GM11168 (cell line): ENCODE measurements at regions not wholly inside any gene's neighbourhood (a gene's known extent, or its start where the extent isn't known, plus 50 kb on each side); places are given as distances from the start of the nearest gene placed in this dataset.
"Not testable (repeated sequence)": the region's sequence is repeated elsewhere in the genome, so short reads cannot be mapped to it uniquely, and the experiment has no call there.

Source experiments
- in situ Hi-C: fragments of 300-500 bp; cut with MboI; formaldehyde crosslinking; loops from one replicate; pipeline ENCODE4 v1.12.0; 2022; ENCODE audit warnings: low sequenced_read_pairs; ENCODE audit not compliant: unreplicated experiment

GRCh38 chr5:63141591-63141990, 563.0 kb downstream of the LRRC70 start:
- in situ Hi-C loops, result no loop called here

DNA sequence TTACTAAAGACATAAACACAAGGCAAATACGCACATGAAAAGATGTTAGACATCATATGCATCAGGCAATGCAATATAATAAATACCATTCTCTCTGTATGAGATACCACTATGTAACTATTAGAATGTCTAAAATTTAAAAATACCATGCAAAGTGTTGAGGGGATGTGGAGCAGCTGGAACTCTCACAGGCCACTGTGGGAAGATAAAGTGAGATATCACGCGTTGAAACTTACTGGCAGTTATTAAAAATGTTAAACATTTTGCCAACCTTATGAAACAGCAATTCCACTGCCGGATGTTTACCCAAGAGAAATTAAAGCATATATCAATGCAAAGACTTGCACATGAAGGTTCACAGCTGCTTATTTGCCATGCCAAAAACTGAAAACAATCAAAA, 556.7 kb downstream of the LRRC70 start:
- in situ Hi-C loops, result no loop called here

DNA sequence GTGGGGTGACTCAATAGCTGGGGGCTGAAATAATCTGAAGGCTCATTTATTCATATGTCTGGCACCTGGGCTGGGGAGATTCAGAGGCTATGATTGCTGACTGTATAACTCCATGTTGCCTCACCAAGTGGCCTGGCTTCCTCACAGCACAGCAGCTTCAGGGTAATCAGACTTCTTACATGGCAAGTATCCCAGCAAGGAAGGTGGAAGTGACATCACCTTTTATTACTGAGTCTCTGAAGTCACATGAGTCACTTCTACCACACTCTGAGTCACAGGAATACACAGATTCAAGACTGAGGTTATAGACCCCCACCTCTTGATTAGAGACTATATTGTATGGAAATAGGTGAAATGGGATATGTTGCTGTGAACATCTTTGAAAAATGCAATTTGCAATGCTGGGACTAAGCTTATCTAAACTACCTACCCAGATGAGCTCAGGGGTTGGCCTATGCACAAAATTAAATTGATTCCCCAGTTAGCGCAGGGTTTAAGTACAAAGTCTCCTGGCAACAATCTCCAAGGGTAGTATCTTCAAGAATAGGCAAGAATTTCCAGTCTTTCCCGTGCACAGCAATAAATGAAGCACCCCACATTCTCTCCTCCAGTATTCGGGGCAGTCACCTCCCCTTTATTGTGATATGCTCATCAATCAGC, 553.1 kb downstream of the LRRC70 start:
- in situ Hi-C loops, result no loop called here

DNA sequence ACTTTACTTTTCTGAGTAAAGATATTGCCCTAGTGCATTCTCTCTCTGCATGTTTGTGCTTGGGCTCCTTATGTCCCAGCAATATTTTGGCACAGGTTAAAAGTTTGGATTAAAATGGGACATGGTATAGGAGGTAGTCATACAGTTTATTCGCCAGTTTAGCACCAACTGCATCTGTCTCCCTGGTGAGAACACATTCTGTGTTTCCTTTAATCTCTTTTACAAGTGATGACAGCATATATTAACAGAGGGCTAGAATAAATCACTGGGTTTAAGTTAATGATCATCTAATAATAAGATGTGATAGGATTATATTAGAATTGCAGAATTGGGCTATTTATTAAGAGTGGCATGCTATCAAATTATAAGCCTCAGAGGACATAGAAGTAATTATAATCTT, 550.1 kb downstream of the LRRC70 start:
- in situ Hi-C loops, result no loop called here

DNA sequence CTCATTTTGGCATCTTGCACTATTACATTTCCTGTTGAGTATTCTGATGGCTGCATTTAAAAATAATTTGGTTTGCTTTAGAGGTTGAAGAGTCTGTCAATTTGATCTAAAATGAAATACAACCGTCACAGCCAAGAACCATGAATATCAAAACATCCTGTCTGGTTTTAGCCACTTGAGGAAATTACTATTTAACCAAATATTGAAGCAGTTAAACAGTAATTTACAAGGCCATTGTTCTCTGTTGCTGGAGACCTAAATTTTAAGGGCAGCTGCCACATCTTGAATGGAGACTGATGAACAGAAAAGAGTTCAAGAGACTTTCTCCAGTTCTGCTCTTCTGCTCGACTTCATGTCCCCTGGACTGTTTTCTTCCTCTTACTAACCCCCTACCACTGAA, 549.4 kb downstream of the LRRC70 start:
- in situ Hi-C loops, result no loop called here

GRCh38 chr5:63127054-63127453, 548.4 kb downstream of the LRRC70 start:
- in situ Hi-C loops, result no loop called here

- in situ Hi-C loops, result no loop called here
Measured at GRCh38 chr5:63125862-63126261, 547.2 kb downstream of the LRRC70 start.

- in situ Hi-C loops, result no loop called here
Measured at GRCh38 chr5:63125392-63125791, 546.8 kb downstream of the LRRC70 start.

GRCh38 chr5:63124266-63124665, 545.6 kb downstream of the LRRC70 start:
- in situ Hi-C loops, result no loop called here

- in situ Hi-C loops, result no loop called here
Measured at GRCh38 chr5:63121471-63121870, 542.9 kb downstream of the LRRC70 start.

DNA sequence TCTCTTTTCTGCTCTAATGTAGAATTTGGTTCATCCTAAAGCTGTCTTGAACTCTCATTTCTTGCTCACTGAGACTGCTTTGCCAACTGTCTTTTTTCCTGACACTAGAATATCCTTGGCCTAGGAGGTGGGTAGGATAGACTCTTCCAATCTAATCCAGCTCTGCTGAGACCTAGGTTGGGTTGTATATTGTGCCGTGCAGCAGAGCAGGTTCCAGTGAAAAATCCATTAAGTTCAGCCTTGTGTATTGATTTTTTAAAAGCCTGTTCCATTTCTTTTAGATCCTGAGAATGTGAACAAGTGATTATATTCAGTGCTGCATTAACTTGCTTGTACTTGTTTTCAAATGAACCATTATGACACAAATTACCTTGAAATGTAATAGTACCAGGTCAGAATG, 539.6 kb downstream of the LRRC70 start:
- in situ Hi-C loops, result no loop called here

DNA sequence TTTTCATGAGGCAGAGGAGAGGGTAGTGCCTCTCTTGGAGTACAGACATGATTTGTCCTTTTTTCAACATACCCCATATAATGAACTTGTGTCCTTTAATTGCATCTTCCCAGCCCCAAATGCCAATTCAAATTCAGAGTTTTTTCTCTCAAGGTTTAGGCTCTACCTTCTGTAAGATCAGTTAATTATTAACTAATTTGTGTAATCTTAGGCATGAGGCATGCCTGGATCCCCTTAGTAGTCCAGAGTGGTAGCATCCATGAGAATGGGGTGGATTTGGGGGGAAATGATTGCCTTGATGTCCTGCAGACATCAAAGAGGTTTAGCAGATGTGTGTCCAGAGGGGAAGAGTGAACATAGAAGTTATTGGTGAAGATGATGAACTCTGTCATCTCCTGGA, 533.3 kb downstream of the LRRC70 start:
- in situ Hi-C loops, result no loop called here

DNA sequence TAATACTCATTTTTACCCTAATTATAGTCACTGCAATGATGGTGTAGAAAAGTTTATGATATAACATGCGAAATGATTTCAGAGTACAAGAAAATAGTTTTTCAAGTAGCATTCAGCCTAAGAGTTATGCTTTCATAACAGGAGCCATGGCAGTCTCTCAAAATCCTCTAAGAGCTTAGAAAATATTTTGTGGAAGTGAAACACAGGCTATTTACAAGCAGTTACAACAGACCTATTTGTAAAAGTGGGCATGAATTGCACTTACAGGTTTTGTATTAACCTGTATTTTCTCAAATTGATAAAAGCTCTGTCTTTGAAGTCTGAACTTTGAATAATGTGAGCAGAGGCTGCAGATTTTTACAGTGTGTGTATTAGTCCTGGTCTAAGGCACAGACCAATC, 523.3 kb downstream of the LRRC70 start:
- in situ Hi-C loops, result no loop called here

DNA sequence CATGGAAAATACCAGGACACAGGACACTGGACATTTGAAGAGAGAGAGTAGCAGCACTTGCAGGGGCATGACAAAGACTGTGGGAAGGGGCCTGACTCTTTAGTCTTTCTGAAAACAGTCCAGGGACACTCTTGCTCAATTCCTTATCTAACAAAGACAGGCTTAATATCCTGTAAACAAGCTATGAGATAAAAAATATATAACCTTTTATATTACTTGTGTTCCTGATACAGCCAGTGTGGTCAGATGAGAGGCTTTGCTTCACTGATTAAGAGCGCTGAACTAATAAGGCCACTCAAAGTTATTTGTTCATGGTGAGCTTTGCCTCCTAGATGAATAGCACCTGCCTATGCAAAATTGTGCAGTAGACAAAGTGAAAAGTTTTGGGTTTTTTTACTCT, 518.7 kb downstream of the LRRC70 start:
- in situ Hi-C loops, result no loop called here

GRCh38 chr5:63094730-63095129, 516.1 kb downstream of the LRRC70 start:
- in situ Hi-C loops, result no loop called here

GRCh38 chr5:63089147-63089546, 510.5 kb downstream of the LRRC70 start:
- in situ Hi-C loops, result no loop called here

DNA sequence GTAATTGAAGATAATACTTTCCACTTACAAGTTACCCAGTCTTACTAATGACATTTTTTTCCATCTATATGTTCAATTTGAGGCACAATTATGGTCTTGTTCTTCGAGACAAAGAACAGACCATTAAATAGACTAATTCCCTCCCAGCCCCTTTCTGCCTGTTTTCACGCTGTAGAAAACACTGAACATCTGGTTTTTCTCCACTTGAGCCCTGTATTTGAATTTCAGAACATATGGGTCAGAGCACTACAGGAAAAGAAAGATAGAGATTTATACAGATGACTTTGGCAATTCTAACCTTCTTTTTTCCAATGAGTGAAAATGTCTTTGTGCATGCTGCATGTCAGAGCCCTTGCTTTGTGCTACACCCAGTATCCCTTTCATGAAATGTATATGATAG, 506.9 kb downstream of the LRRC70 start:
- in situ Hi-C loops, result no loop called here

- in situ Hi-C loops, result not testable (repeated sequence)
Measured at GRCh38 chr5:63083689-63084088, 505.1 kb downstream of the LRRC70 start.

DNA sequence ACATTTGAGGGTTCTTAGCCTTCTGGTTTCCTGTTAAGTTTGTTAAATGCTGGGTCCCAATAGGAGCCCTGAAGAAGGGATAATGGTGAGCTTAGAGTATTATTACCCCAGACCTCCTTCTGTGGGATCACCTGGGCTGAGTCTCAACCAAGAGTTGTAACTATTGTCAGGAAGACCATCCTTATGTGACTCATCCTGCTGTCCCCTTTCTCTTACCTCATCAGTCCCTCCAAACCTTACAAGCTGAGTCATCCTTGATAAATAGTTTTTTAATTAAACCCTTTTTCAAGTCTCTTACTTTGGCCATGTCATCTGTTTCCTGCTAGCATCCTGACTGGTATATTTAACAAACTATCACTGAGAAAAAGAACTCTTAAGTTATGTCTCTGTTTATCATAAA, 502.8 kb downstream of the LRRC70 start:
- in situ Hi-C loops, result no loop called here

DNA sequence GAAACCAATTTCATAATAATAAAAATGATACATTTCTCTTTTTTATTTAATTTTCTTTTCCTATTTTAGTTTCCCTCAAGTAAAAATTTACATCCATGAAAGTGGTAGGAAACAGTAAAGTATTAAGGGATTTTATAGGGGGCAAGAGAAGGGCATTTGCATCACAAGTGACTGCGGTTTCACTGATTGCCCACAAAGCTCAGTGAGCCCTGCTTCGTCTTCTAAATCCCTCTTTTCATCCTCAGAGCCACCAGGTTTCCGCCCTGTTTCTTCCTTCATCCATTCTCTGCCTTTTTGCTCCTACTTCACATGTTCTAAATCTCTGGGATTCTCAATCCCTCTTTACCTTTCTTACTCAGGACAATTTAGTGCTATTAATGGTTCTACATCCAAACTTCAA, 491.4 kb downstream of the LRRC70 start:
- in situ Hi-C loops, result no loop called here

DNA sequence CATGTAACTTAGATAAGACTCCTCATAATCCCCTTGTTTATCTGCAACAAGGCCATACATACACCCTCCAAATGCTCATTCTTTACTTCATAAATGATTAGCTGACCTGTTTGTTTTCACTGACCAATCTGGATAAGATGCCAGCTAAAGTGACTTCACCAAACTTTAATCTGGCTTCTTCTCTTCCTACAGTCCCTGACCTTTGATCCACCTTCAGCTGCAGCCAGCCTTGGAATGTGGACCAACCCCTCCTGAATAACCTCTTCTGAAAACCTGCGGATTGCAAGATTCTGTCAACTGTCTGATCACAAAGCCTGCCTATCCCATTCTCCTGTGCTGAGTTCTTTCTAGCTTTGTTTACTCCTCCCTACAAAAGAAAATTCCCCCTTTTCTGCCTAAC, 476.8 kb downstream of the LRRC70 start:
- in situ Hi-C loops, result no loop called here

GRCh38 chr5:63053019-63053638, 474.5 kb downstream of the LRRC70 start:
- in situ Hi-C loops, result no loop called here
